OCI-LY7 (cell line): ENCODE measurements at regions not wholly inside any gene's neighbourhood (a gene's known extent, or its start where the extent isn't known, plus 50 kb on each side); places are given as distances from the start of the nearest gene placed in this dataset.

ENCODE experiments used
- EZH2phosphoT487 ChIP-seq: fragments of 200-600 bp; sonication (generic); IDR thresholded peaks from 2 replicates; pipeline ENCODE4 v1.6.1; 2018; ENCODE audit warnings: low read depth, borderline replicate concordance, mild to moderate bottlenecking, mixed run types, antibody characterized with exemption, low read length, moderate library complexity, mixed read lengths
- TF ChIP-seq, protein P1 (sequence below): fragments of 200-600 bp; sonication (generic); conservative IDR thresholded peaks from 2 replicates; pipeline ENCODE4 v1.5.1; 2014; ENCODE audit warnings: mild to moderate bottlenecking, antibody characterized with exemption, low read length, moderate library complexity, mixed read lengths

- TF ChIP-seq, protein P1, sequence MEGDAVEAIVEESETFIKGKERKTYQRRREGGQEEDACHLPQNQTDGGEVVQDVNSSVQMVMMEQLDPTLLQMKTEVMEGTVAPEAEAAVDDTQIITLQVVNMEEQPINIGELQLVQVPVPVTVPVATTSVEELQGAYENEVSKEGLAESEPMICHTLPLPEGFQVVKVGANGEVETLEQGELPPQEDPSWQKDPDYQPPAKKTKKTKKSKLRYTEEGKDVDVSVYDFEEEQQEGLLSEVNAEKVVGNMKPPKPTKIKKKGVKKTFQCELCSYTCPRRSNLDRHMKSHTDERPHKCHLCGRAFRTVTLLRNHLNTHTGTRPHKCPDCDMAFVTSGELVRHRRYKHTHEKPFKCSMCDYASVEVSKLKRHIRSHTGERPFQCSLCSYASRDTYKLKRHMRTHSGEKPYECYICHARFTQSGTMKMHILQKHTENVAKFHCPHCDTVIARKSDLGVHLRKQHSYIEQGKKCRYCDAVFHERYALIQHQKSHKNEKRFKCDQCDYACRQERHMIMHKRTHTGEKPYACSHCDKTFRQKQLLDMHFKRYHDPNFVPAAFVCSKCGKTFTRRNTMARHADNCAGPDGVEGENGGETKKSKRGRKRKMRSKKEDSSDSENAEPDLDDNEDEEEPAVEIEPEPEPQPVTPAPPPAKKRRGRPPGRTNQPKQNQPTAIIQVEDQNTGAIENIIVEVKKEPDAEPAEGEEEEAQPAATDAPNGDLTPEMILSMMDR = no peak
- TF ChIP-seq EZH2phosphoT487 = no peak
These were observed 61.6 kb upstream of the RNF32 start for GRCh38 chr7:156578978-156579430.
